ENCODE measurements at regions not wholly inside any gene's neighbourhood (a gene's known extent, or its start where the extent isn't known, plus 50 kb on each side); places are given as distances from the start of the nearest gene placed in this dataset.

GRCh38 chr4:140212194-140212593 is 58.2 kb upstream of the MAML3 start:
- no peak for DNase-seq (ENCODE audit: extremely low spot score in 2 of 2)
- no peak overlapping the region for H3K4me3 ChIP-seq
- H3K27ac ChIP-seq = no peak overlapping the region
- H3K27me3 ChIP-seq = no peaks in the 10 kb centered on the region
- H3K9me3 ChIP-seq = no peaks in the 10 kb centered on the region
- intact Hi-C loops (cut with DNase I) = no loop called here
- H3K4me1 ChIP-seq = no peaks in the 10 kb centered on the region
- TF ChIP-seq POLR2A (IDR thresholded peaks at IDR 0.05) (no peak), CTCF (IDR thresholded peaks at IDR 0.05) (no peak), POLR2AphosphoS5 (IDR thresholded peaks at IDR 0.05; ENCODE audit: insufficient read depth in 1 of 2, low read depth in 1 of 2) (no peak)
- no peaks in the 10 kb centered on the region for H3K36me3 ChIP-seq

GRCh38 chr4:140211693-140212092 is 57.7 kb upstream of the MAML3 start:
- H3K4me1 ChIP-seq = no peaks in the 10 kb centered on the region
- no peak overlapping the region for H3K4me3 ChIP-seq
- intact Hi-C loops (cut with DNase I) = no loop called here
- no peak overlapping the region for H3K27ac ChIP-seq
- no peak for TF ChIP-seq CTCF (IDR thresholded peaks at IDR 0.05)
- TF ChIP-seq POLR2A (IDR thresholded peaks at IDR 0.05) = no peak
- TF ChIP-seq POLR2AphosphoS5 (IDR thresholded peaks at IDR 0.05; ENCODE audit: insufficient read depth in 1 of 2, low read depth in 1 of 2) = no peak
- H3K36me3 ChIP-seq = no peaks in the 10 kb centered on the region
- DNase-seq (ENCODE audit: extremely low spot score in 2 of 2) = no peak
- no peaks in the 10 kb centered on the region for H3K27me3 ChIP-seq
- no peaks in the 10 kb centered on the region for H3K9me3 ChIP-seq

GRCh38 chr4:140211161-140211560 is 57.2 kb upstream of the MAML3 start:
- H3K36me3 ChIP-seq = no peaks in the 10 kb centered on the region
- no peak for DNase-seq (ENCODE audit: extremely low spot score in 2 of 2)
- H3K4me3 ChIP-seq = no peak overlapping the region
- no peaks in the 10 kb centered on the region for H3K27me3 ChIP-seq
- H3K4me1 ChIP-seq = no peaks in the 10 kb centered on the region
- TF ChIP-seq POLR2AphosphoS5 (IDR thresholded peaks at IDR 0.05; ENCODE audit: insufficient read depth in 1 of 2, low read depth in 1 of 2) (no peak), CTCF (IDR thresholded peaks at IDR 0.05) (no peak), POLR2A (IDR thresholded peaks at IDR 0.05) (no peak)
- intact Hi-C loops (cut with DNase I) = no loop called here
- no peak overlapping the region for H3K27ac ChIP-seq
- H3K9me3 ChIP-seq = no peaks in the 10 kb centered on the region

GRCh38 chr4:140208921-140209320 is 54.9 kb upstream of the MAML3 start:
- Histone ChIP-seq H3K9me3 (no peaks in the 10 kb centered on the region), H3K27me3 (no peaks in the 10 kb centered on the region), H3K4me3 (no peak overlapping the region), H3K27ac (no peak overlapping the region), H3K36me3 (no peaks in the 10 kb centered on the region), H3K4me1 (no peaks in the 10 kb centered on the region)
- no peak for TF ChIP-seq CTCF (IDR thresholded peaks at IDR 0.05)
- intact Hi-C loops (cut with DNase I) = no loop called here
- no peak for DNase-seq (ENCODE audit: extremely low spot score in 2 of 2)

Data from vagina (tissue), 2 donors.